ENCODE measurements at regions not wholly inside any gene's neighbourhood (a gene's known extent, or its start where the extent isn't known, plus 50 kb on each side); places are given as distances from the start of the nearest gene placed in this dataset.
"Not testable (repeated sequence)": the region's sequence is repeated elsewhere in the genome, so short reads cannot be mapped to it uniquely, and the experiment has no call there.

GRCh38 chr14:106770158-106770672 lies 1243.8 kb downstream of the TMEM121 start:
- not testable (repeated sequence) for TF ChIP-seq CTCF (IDR thresholded peaks at IDR 0.05; ENCODE audit: extremely low read depth in 1 of 2, insufficient read depth in 1 of 2, low read depth in 1 of 2, low read length in 2 of 2); MYC (IDR thresholded peaks at IDR 0.05; ENCODE audit: low read depth, low read length); POLR2A (IDR thresholded peaks at IDR 0.05; ENCODE audit: low read depth, low read length); GATA2 (IDR thresholded peaks at IDR 0.05; ENCODE audit: insufficient read depth, insufficient read length, low read depth, low read length); JUN (IDR thresholded peaks at IDR 0.05; ENCODE audit: borderline replicate concordance, insufficient read depth, insufficient read length, low read depth)

Data from endothelial cell of umbilical vein (primary cell).